Stimulated activated CD4-positive, alpha-beta T cell treated with anti-CD3 and anti-CD28 coated beads, Interleukin-1b, Interleukin-23, amount 100 ng/mL, for 4 hours (primary cell): ENCODE measurements at regions not wholly inside any gene's neighbourhood (a gene's known extent, or its start where the extent isn't known, plus 50 kb on each side); places are given as distances from the start of the nearest gene placed in this dataset.

ENCODE experiments used
- DNase-seq, 2 donors: peaks; one replicate each; pipeline ENCODE4 v3.0.0-alpha.2; 2020; ENCODE audit warnings: low read depth in 2 of 2

DNA sequence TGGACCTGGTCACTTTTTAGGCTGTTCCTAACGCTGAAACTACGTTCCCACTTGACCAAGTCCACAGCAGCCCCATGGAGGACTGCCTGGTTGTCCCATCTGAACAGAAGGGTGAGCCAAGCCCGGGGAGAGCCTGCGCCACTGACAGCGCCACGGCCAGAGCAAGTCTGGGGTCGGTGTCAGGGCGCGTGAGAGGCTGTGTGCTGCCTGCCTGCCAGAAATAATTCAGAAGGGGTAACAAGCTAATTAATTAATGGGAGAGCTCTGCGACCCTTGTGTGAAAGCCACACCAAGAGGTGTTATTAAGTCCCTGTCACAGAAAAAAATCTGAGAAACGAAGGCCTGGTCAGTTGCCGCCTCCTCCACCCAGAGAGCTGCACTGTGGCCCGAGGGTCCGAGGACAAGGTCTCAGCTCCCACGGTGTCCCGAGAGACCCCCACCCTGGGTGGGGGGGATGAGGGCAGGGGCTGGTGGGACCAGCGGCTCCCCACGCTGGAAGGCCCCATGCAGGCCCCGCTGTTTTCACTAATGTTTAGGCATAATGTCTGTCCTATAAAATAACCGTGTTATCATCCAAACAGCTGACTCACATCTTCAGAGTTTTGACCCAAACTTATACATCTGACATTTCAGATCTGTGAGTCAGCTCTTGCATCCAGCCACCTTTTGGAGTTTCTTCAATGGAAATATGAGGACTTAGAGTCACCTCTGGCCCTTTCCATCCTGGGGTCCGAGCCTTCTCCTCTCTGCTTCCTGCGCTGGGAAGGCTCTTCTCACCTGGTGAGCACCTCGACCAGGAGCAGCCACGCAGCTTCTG lies 58.5 kb downstream of the DLL1 start:
- no peak for DNase-seq

DNA sequence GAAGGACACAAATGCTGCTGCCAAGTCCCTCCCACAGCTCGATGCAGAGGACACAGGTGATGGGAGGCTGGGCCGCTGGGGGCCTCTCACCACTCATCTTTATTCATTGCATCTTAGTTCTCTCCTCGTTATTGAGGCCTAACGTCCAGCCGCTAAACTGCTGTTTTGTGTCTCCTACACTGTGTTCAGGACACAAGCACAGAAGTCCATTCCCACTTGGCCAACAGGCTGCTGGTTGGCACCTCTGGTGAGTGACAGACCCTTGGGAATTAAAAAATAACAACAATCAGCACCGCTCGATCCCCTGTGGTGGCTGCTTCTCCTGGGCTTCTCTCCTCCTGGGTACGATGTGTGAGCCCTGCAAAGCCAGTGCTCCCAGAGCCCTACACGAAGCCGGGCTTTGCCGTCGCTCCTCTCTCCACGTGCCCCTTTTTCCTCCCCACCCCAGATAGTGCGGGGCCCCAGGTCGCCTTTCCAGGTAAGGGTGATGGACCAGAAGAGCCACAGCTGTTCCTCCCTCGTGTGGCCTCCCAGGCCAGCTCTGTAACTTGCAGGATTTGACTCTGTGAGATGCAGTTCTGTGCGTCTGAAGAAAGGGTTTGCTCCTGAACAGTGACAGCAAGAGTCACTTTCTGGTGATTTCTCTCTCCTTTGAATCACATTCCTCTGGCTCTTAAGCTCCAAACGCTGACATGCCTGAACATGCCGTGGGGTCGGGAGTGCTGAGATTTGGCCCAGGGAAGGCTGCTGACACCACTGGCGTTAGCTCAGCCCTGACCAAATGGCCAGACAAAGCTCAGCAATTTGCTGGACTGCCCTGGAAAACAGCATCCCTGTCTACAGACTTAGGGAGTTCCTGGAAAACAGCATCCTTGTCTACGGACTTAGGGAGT lies 59.3 kb downstream of the DLL1 start:
- no peak for DNase-seq

DNA sequence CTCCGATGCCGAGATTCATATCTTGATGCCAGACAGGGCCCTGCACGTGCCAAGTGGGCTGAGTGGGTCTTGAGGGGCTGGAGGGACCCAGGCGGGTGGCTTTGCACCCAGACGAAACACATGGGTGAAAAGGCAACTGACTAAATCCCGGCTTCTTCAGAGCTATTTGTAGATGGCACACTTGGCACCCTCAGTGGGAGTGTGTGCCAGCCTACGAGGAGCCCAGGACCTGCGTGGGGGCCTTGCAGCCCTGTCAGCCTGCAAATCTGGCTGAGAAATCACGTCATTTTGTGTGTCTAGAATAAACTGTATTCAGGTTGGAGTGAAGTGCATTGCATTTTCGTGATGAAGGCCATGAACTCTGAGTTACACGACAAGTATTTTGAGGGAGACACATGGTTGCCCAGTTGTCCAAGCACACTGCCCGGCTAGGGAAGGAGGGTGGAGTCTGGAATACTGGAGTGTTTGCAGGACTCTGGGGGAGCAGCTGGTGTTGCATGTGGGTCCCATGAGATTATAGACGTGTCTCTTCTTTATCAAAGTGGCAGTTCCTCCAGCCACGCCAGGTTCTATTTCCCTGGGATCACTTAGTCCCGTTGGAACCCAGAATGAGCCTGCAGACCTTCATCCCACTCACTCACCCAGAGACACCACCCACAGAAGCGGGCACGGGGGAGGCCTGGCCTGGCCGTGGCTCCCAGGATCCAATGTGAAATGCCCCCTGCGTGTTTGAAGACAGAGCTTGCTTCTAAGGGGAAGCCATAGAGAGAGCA lies 60.2 kb downstream of the DLL1 start:
- no peak for DNase-seq

DNA sequence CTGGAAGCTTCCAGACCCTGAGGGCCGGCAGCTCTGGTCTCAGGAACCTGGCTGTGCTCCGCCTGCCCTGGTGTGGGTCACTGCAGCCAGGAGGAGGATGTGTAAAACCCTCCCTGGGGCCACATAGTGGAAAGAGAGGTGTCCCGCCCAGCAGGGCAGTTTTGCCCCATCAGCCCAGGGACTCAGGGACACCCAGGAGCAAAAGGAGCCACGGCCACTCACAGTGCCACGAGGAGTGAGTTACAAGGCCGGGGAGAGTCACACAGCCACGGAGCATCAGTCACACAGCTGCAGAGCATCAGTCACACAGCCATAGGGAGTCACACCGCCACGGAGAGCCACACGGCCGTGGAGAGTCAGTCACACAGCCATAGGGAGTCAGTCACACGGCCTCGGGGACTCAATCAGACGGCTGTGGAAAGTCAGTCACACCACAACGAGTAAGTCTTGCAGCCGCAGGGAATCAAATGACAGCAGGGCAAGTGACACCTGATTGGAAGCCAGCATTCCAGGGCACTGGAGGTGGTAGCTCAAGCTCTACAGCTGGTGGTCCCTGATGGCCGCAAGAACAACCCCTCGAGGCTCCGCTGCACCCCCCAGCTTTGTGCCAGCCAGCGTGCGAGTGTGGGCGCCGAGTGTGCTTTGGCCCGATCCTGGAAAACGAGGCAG lies 60.9 kb downstream of the DLL1 start:
- DNase-seq, result no peak

DNA sequence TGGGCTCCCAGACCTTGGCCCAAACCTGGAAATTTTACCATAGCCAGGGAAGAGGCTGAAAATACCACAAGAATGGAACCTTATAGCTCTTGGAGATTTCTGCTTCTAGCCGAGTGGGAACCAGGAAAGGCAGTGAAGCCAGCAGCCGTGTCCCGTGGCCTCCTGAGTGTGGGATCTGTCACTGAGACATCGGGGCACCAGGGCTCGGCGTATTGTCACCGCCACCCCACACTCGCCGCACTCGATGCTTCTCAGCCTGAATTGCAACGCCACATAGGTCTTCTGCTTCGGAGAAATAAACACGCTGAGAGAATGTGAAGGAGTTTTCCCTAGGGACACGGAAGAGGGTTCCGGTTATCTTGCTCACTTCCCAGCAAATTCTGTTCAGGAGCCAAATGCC lies 61.5 kb downstream of the DLL1 start:
- no peak for DNase-seq

DNA sequence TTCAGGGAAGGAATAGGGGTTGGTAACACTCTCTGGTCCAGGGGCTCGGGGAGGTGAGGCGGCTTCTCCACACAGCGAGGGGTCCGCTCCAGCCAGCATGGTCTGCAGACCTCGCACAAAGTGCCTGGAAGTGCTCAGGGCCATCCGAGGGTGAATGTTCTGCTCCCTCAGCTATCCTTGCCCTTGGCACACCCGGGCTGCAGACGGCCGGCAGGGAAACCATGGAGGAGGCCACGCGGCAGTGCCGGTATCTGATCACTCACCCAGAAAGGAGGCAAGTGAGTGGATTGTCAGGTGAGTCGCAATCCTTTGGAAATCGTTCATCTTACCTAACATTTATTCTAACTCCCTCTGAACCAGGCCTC lies 62.0 kb downstream of the DLL1 start:
- no peak for DNase-seq

DNA sequence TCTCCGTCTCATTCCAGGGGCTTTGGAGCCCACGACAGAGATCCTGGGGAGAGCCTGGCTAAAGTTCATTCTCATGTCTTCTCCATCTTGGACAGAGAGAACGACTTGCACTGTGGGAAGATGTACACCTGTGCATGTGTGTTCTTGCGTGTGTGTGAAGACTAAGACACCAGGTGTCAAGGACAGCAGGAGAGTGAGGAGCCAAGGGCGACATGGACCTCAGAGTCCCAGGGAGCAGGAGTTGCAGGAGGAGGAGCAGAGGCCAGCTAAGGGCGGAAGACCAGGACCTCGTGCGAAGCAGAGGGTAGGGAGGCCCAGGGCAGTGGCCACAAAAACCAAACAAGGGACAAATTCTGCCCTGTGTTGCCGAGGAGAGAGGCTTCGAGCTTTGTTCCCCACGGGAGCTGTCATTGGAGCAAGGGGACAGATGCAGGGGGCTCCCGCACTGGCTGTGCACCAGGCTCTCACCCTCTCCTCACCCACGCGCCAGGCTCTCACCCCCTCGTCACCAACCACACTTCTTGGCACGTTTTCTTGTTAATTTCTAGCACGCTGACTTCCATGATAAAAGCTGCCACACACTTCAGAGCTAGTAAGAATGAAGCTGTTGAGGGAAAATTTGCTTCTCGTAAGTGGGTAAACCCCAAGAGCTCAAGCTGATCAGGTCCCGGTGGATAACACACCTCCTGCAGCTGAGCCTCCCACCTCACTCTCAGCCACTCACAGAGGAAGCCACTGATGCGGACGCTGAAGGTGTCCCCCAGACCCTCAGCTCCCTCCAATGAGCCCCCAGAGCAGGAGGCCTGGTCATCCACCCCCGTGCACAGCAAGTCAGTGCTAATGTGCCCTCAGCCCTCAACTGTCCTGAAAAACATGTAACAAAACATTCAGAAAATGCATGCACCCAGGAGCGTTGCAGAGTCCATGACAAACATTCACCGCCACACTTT lies 62.6 kb downstream of the DLL1 start:
- DNase-seq, result no peak

DNA sequence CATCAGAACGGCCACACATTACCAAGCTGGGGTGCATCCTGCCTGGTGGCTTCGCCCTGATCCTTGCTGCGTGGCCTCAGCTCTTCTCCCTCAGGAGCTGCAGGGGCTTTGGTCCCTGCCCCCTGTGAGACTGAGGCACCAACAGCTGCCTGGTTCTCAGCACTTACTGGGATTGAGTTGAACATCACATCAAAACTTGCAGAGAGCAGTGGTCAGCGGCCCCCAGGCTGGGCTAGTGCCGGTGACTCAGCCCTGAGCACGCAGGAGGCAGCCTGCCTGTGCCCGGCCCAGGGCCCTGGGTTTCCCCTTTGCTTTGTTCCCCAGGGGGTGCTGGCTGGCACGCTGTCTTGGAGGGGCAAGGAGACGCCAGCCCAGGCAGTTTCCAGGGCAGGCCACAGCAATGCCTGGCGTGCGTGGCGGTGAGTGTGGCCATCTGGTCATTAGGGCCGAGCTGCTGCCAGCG lies 63.3 kb downstream of the DLL1 start:
- no peak for DNase-seq

DNA sequence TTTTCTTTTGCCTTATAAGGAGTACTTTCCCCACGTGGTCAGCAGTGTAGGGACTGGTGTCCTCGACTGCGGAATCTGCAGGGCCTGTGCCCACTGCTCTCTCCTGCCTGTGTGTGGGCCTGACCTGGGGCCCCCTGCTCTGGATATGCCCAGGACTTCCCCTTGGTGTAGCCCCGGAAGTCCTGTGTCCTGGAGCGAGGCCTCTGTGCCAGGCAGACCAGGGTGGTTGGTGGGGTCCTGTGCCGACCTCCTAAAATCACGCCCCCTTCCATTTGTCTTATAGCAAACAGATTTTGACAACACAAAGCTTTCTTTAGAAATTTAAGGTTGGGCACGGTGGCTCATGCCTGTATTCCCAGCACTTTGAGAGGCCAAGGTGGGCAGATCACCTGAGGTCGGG lies 64.2 kb downstream of the DLL1 start:
- no peak for DNase-seq

DNA sequence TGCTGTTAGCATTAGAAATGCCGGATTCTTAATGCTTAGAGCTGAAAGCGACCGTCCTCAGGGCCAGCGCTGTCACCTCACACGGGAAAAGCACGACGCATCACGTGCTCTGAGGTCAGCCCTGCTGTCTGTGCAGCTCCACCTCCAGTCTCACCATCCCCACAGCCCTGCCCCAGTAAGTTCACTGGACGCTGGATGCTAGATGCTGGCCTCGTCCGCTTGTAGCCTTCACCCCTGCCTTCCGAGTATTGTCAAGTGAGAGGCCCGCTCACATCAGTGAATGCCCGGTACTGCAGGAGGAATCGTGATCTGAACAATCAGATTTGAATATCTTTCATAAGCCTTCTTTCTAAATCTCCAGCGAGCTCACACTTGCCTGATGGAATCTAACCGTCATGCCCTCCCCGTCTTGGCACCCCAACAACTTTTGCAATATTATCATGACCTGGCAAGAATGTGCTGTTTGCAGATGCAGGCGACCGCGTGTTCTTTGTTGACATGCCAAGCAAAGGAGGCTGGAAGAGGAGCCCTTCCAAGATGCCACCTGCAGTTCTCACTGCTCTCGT lies 64.9 kb downstream of the DLL1 start:
- no peak for DNase-seq

DNA sequence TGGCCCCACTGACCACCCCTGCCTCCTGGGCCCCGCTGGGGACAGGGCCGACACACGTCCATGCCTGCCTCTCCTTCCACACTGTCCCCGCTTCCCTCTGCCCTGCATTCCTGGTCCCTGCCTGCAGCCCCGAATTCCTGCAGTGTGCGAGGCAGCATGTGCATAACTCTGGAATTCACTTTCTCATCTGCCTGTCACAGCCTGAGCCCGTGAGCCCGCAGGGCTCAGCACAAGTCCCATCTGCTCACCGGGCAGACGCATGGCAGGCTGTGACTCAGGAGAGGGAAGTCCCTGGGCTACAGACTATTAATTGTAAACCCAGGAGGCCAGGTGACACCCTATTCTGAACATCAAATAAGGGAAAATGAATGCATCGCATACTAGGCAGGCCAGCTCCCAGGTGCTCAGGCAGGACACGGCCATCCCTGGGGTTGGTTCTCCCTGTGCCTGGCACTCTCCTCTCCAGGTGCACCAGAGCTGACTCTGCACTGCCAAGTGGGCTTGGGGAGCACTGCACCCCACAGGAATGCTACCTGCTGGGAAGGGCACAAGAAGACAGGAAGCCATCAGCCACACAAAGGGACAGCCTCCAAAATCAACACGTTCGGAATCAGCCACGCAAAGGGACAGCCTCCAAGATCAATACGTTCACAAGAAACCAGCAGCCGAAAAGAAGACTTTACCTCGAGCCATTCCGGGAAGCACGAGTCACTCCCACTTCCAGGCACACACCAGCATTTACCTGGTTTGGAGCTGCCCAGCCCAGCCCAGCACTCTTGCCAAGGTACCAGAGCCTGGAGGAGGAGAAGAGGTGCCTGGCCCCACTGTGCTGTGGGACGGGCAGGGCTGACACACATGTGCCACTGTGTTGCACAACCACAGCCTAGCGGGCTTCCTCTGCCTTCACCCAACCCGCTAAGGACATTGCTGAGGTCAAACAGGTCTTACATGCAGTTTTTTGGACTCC lies 65.9 kb downstream of the DLL1 start:
- DNase-seq, result no peak

DNA sequence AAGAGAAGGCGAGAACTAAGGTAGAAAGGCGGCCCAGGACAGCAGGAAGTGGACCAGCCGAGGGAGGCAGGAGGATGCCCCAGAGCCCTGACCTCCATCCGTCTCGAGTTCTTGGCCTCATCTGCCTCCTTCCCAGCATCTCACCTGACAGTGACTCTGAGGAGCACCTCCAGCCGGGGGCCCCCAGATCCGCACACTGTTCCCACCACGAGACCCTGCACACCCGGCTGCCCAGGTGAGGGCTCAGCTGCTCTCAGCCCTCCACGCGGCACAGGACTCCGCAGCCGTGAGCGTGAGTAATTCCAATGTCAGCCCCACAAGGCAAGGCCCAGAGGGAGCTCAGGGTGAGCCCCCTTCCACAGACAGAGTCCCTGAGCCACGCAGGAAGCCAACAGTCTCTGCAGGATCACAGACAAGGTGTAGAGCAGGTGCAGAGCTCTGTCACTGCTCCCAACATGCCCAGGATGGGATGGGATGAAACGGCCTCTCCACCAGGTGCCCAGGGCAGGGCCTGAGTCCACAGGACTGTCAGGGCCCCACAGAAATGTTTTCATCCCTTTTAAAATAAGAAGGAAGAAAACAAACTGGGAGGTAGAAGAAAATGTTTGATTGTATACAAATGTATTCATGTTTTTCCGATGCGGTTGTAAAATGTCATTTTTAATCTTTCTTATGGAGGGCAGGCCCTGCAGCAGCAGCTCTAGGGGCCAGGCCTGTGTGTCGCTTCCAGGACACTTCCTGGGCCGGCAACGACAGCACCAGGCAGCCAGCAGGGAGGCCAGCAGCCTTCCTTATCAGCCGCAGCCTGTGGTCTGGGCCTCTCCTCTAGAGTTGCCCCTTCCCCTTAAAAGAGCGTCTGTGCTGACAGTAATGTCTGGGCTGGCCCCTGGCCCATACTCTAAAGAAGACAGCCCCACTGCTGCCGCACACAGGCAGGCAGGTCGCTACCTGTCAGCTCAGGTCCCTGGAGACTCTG lies 66.9 kb downstream of the DLL1 start:
- DNase-seq, result no peak

DNA sequence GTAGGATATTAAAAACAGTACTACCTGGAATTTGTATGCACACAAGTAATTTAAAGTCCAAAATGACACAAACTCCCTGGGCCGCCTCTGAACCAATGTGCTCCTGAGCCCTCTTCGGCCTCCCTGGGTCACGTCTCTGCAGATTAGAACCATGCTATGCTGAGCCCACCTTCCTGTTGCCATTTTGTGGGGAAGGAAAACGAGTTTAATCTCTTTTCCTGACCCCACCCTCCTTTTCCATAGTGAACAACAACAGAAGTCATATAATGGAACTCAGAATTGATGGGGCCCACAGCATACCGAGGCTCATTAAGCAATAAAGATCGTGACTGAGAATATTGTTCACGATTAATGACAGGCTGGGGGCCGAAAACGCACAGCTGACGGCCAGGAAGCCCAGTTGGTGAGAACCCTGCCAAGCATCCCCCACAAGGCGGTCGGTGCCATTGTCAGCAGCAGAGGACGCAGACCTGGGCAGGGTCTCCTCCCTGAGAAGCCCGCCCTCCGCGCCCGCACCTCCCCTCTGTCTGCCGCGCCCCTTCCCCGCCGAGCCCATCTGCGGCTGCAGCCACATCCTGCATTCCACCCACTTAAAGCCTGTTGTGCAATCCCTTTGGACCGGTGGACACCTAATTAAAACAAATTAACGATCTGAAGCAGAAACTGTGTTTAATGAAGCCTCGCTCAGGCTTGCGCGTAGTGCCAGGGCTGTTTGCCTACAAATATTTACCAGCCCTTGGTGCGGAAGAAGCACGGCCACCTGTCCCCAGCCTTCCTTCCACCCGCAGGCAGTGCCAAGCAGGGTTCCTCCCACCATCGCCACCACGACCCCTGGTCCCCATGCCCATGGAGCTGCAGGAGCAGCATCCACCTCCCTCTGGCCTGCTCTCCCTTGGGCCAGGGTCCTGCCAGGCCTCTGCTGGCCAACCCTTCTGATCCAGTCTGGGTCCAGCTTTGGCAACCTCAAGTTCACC lies 68.1 kb downstream of the DLL1 start:
- DNase-seq, result no peak

DNA sequence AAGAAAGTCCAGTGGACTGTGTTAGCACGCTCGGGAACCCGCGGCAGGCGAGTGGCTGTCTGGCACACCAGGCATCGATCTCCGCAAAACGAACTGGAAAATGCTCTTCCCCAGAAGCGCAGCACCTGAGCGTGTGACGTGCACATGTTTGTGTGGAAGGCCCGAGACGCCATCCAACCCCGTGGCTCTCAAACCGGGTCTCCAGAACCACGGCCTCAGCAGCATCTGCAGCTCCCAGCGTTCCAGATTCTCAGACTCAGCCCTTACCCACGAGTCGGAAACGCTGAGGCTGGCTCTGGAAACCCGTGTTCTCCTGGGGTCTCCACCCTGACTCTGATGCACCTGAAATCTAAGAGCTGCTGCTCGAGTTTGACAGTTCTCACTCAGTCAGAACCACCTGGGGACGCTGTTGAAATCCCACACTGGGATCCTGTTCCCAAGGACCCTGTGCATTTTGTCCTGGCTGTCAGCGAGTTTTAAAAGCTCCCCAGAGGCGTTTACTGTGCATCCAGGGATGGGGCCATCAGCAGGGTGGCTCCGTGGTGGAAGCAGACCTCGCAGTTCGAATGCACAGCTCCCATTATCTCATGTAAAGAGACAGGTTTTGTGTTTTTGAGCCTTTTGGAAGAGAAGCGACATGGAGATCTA lies 69.0 kb downstream of the DLL1 start:
- DNase-seq, result no peak

DNA sequence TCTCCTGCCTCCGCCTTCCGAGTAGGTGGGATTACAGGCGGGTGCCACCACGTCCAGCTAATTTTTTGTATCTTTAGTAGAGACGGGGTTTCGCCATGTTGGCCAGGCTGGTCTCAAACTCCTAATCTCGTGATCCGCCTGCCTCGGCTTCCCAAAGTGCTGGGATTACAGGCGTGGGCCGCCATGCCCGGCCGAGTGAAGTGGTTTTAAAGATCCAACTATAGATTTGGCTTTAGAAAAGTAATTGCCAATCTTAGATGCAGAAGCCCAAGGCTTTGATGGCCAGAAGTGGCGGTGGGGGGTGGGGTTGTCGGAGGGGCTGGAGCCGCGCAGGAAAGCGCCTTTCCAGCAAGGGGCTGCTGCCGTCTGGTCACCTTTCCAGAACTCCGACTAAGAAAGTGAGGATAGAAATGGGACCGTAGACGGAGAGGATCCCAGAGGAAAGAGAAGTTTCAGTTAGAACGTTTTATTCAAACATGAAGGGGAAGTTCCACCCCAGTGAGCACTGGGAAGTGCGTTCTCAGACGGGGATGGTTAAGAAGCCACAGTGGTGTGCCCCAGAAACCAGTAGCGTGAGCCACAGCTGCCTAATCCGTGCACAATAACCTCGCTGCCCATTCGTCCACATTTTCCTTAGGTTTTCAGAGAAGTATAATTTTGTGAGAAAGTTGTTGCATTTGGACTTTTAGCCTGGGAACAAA lies 69.7 kb downstream of the DLL1 start:
- DNase-seq, result no peak
